GM21526 (cell line): ENCODE measurements at regions not wholly inside any gene's neighbourhood (a gene's known extent, or its start where the extent isn't known, plus 50 kb on each side); places are given as distances from the start of the nearest gene placed in this dataset.
"Not testable (repeated sequence)": the region's sequence is repeated elsewhere in the genome, so short reads cannot be mapped to it uniquely, and the experiment has no call there.

Experiments used
- ATAC-seq: cut with Tn5 transposase; IDR thresholded peaks from one replicate; pipeline ENCODE4 v1.9.1; 2021; ENCODE audit warnings: moderate library complexity; ENCODE audit not compliant: unreplicated experiment, low FRiP score

DNA sequence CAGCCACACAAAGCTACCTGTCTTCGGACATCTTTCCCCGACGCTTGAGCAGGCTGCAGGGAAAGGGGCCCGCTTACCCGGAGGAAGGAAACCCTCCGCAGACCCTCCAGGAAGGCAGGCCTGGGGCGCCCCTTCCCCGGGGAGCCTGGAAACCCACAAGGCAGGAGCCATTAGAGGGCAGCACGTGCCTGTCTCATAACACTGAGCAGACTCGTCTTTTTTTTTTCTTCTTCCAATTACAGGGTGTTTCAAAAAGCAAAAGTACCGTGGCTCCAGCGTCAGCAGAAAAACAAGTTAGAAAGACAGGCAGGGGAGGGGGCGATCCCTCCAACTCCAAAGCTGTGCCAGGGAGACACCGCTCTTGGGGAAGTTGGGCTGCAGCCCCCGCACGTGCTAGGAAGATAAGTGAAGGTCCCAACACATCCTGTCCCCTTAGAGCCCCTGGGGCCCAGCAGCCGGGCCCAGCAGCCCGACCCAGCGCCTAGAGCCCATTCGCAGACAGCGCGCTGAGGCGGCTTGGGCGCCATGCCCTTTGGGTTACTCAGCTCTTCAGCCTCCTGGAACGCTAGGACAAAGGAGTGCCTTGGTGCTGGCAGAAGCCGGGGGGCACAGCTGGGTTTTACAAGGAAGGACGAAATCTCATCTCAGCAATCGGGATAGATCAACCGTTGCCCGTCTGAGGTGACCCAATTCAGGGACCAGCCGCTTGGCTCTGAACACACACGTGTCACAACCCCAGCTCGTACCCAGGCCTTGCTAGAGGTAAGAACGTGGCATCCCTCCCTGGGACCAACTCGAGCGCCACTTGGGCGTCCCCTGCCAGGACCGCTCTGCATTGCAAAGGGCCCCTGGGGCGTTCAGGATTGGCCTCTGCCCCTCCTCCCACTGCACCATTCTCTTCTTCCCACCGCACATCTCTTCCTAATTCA, 136.3 kb downstream of the LY86 start:
- no peak for ATAC-seq

DNA sequence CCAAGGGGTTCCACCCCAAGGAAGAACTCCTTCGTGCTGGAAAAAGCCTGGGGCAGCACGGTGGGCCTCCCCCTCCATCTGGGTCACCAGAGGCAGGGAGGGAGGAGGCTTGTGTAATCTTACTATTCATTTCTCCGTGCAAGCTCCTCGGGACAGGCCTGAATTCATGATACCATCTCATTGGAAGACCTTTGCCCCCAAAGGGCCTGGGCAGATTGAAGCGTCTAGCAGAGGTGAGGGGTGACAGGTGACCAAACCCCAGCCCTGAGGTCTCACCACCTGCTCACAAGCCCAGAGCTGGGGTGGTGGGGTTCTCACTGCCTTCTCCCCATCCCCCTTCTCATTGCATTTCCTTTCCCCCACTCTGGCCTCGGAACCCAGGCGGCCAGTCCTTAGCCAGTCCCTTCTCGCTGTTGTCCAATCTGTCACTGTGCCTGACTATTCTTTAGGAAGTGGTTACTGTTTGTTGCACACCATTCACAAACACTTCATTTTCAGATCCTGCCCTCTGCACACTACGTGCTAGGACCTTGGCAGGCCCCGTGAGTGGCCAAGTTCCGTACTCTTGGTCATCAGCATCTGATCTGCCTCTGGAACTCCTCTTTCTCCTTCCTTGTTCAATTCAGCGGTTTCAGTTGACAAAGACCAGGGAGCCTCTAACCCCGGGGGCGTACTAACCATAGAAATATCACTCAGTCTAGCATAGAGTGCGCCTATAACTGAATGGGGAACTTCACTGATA, 137.1 kb downstream of the LY86 start:
- ATAC-seq: no peak

DNA sequence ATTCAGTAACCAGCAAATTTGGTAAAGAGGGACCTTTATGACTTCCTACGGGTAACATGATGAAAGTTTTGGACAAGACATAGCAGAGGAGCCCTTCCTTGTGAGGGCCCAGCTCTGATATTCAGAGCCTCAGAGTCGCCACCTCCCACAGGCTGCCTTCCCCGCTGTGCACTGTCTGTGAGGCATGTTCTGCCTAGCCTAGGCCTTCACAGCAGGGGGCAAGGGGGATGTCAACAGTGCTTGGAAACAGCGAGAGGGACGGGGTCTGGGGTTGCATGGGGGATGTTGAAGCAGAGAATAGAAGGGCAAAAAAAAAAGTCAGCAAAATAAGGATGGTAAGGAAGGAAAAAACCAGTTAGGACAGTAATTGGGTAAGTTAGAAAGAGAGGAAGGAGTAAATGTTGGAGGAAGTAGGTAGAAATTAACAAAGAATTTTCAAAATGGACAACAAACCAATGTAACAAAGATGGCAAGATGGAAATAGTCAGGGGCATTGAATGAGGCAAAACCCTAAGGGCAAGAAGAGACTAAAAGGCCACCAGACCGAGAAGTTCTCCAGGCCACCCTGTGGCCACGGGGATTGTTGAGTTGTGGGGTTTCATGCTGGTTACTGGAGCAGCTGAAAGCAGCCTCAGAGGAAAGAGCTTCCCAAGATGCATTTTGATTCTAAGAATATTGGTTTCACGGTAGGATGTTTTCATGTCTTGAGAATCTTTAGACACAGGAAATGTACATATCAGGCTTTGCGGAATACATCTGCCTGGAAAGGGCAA, 139.8 kb downstream of the LY86 start:
- ATAC-seq: no peak

DNA sequence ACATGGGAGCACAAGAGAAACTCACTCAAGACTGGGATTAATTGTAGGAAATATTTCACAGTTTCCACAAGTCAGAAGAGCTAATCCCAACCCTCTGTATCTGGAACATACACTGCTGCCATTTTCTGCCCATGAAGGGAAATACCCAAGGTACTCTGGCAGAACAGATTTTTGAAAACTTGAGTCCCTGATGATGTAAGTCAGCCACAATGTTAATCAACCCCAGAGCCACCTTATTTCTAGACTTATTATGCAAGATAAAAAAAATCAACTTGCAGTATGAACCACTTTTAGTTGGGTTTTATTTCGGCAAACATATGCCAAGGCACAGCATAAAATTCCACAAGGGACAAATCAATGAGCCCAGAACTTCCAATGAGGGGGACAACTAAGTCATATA, 141.5 kb downstream of the LY86 start:
- ATAC-seq: no peak

DNA sequence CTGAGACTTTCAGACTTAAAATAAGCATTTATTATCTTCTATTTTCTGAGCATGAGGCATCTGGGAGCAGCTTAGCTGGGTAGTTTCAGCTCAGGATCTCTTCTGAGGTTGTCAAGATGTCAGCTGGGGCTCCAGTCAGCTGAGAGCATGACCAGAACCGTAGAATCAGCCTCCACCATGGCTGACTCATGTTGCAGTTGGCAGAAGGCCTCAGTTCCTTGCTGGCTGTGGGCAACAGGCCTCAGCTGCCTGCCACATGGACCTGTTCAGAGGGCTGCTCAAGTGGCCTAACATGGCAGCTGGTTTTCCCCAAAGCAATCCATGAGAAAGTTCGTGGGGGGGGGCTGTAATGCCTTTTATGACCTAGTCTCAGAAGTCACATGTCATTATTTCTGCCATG, 142.3 kb downstream of the LY86 start:
- ATAC-seq: no peak

DNA sequence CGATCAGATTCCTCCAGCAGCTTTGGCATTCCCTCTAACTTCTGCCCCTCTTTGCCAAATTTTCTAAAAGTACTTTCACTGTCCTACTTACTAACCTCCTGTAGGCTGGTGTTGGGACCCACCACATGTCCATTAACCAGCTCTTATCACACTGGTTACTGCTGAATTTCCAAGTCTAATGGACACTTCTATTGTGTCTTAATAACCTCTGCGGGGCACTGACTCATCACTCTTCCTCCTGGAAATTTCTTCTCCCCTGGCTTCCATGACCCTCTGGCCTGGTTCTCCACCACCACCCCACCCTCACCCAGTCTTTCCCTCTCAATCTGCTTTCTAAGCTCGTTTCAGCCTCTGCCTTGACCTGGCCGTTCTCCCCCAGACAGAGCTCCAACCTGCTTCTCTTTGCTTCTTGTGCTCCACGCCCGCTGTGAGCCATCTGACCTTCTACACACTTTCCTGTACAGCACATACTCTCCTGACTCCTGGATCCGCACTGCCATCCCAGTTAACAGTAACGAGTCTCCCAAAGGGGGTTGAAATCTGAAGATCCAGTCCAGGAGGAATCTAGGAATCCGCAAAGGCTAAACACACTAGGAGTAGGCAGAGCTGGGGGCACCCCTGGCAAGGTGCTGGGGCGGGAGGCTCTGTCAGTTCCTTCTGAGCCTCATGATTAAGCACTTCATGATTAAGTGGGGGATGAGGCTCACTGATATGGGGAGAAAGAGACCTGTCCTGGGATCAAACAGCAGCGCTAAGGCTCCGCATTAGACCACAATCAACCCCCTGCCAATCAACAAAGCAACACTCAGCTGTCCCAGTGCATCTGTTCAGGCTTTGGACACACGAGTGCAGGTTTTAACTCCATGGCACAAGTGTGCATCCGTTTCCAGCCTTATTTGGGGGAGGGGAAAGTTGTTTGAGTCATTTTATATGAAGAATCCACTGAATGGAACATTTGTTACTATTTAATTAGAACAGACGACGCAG, 146.3 kb downstream of the LY86 start:
- ATAC-seq: no peak

DNA sequence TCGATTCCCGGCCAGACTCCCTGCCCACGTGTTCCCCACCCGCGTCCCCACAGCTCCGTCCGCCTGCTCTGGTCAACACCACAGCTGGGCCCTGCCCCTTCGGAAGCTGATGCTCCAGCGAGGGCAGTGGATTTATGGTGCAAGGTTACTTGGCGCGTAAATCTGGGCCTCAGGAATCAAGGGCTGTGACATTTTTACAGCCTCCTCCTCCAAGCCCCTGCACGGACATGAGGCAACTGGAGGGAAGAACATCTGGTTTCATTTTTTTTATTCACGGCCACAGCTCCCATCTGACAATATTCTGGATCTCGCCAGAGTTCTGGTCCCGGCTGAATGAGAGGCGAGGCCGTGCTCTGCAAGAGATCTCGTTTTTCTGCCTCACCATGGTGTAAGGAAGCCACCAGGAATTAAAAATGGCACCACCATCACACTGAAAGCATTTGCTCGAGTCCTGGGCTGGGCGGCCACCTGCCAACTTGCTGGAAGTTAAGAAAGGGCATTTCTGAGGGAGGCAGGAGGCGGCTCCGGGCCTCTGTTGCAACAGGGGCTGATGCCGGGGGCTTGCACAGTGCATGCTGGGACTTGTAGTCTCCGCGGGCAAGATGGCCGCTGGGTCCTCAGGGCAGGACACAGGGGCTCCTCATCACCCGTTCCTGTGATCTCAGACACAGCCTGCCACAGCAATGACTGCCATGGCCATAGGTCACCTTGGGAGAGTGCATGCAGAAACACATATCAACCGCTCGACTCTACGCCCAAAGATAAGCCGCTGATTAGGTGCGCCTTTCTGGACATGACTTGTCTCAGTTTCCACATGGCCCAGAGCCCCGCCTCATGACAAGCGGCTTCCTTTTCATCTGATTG, 148.5 kb downstream of the LY86 start:
- no peak for ATAC-seq

DNA sequence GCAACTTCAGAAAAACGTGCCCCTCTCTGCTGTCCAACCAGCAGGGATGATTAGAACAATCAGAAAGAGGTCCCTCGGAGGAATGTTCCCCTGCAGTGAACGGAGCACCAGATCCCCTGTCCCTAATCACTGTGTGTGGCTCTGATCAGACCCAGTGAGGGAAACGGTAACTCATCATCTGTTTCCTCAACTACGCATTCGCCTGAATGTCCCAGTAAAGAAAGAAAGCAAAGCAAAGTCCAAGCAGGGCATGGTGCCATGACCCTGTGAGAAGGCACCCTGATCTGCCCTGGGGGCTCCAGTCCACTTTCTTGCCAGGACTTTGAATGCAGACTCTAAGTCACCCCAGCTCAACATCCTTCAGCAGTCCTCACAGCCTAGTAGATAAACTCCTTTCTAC, 149.2 kb downstream of the LY86 start:
- ATAC-seq: no peak

DNA sequence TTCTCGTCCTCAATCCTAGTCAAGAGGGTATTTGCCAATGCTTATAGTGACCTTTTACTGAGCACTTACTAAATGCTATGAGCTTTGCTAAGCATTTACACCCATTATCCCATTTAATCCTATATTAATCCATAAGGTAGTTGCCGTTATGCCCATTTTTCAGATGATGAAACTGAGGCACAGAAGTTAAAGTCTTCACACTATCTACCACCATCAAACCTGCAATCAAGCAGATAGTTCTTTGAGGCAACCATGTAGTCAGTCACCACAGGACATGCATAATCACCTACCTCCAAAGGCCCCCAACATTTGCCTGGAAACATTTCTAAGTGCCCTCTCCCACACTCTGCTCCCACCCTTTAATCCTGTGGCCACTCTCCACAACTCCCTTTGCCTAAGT, 149.6 kb downstream of the LY86 start:
- ATAC-seq: no peak

DNA sequence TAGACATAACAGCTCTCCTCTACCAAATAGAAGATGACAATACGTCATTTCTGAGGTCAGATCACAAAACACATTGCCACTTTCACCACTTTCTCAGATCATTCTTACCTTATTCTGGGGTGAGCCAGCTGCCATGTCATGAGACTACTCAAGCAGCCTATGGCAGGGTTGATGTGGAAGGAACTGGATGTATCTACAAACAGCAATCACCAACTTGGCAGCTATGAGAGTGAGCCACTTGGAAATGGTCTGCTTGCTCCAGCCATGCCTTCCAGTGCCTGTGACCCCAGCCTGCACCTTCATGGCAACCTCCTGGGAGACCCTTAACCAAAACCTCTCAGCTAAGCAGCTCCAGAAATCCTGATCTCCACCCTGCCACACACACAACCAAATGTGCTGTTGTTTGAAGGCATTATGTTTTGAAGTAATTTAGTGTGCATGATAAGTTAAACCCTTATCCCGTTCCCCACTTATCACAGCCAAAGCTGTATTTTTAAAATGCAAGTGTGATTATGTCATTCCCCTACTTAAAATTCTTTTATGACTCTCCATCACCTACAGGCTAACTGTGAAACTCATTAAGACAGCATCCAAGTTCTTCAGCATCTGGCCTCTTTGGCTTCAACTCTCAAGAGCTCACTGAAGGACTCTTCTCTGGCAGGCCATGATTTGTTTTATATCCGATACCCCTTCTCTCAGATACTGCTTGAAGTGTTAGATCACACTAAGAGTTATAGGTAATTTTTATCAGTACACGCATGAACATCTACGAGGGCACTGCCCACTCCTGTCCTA, 150.6 kb downstream of the LY86 start:
- ATAC-seq: no peak

DNA sequence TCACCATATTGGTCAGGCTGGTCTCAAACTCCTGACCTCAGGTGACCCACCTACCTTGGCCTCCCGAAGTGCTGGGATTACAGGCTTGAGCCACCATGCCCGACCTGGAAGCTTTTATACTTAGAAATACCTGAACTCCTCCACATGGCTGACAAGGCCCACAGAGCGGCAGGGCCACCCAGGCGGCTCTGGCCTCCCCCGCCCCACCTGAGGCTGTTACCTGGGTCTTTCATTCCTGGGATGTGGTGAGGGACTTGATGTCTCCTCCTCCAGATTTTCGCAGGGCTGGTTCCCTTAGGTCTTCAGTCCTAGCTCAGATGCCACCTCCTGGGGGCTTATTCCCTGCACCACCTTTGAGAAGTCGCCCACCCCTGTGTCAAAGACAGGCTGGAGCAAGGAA, 152.1 kb downstream of the LY86 start:
- no peak for ATAC-seq

DNA sequence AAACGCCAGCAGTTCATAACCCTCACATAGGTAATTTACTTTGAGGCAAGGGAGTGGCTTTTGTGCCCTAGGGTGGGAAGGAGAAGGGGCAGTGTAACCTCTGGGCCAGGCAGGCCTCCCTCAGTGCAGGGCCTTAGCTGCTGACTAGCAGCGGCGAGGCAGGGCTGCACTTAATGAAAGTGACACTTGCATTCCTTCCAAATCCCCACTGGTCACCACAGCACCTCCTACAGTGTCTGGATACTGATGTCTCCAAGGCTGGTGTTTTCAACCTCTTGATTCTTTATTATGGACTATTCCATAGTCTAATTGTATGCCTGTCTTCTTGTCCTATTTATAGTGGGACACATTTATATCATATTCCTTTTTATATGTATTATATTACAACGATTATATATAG, 152.7 kb downstream of the LY86 start:
- ATAC-seq: no peak

DNA sequence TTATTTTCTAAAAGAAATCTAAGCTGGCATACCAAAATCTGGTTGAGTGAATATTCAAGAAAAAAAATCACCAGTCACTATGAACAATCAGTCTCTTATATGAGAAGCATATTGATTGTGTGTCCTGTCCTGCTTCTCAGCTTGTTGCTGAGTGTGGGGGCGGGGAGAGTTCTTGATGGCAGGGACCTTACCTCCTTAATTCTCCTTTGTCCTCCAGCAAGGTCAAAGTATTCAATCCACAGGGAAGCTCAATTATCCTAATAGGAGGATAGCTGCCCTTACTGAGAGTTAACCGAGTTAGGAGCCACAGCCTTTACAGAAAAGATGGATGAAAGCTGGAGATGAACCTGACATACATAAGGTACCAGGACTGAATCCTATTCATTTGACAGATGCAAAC, 154.0 kb downstream of the LY86 start:
- ATAC-seq: no peak

DNA sequence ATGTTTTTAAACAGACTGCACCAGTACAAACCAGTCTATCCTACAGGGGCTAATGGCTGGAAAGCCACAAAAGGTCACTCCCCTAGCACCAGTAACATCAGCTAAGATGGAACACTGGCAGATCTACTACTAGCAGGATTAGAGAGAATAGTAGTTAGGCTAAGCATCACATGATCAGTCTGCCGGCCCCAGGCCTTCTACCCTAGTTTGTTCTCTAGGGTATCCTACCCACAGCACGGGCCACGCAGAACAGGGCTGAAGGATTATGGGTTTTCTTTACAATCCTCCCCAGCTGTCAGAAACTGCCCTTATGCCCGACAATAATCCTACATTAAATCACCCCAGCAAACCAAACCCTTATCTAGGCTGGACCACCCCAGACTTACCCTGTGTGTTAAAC, 156.0 kb downstream of the LY86 start:
- ATAC-seq: no peak

DNA sequence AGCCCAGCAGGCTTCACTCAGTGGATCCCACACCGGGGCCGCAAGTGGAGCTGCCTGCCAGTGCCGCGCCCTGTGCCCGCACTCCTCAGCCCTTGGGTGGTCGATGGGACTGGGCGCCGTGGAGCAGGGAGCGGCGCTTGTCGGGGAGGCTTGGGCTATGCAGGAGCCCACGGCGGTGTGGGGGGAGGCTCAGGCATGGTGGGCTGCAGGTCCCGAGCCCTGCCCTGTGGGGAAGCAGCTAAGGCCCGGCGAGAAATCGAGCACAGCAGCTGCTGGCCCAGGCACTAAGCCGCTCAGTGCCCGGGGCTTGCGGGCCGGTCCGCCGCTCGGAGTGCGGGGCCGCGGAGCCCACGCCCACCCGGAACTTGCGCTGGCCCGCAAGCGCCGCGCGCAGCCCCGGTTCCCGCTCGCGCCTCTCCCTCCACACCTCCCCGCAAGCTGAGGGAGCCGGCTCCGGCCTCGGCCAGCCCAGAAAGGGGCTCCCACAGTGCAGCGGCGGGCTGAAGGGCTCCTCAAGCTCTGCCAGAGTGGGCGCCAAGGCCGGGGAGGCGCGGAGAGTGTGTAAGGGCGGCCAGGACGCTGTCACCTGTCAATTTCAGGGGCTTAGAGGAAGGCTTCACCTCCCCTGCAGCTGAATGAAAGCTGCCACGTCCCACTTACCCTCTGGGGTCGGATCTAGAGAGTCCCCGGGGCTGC, 157.3 kb downstream of the LY86 start:
- ATAC-seq: not testable (repeated sequence)

DNA sequence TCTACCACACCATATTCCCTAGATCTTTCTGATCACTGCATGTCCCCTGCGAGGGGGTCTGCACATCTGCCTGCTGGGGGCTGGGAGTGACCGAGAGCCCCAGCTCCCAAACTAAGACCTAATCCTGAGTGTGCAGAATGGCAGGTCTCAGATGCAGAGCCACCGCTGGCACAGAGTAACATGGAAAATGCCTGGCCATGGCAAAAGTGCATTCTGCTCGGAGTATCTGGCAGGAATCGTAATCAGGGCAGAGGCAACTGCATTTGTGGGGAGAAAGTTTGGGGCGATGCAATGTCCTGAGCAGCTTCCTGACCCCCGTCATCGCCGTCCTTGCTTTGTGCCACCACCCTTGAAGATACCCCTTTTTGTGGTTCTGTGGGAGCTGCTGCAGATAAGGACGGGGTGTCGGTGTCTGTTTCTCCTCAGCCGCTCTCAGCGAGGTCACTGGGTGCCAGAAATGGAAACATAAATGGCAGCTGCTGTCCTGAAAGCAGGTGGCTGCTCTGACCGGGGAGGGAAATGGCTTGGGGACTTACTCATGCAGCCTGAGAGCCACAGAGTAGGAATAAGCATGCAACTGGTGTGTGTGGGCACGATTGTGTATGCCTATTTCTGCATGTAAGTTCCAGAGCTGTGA, 157.9 kb downstream of the LY86 start:
- no peak for ATAC-seq

DNA sequence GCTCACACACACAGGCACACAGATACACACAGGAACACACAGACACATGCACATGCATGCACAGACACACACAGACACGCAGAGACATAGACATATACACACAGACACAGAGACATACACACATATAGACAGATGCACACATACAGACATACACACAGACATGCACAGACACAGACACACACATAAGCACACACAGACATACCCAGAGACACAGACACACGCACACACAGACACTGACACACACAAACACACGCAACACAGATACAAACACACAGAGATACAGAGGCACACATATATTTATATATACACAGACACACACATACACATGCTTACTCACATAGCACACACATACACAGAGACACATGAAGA, 158.4 kb downstream of the LY86 start:
- ATAC-seq: no peak
